Esophagus squamous epithelium (tissue), 5 donors: ENCODE measurements at regions not wholly inside any gene's neighbourhood (a gene's known extent, or its start where the extent isn't known, plus 50 kb on each side); places are given as distances from the start of the nearest gene placed in this dataset.
"Not testable (repeated sequence)": the region's sequence is repeated elsewhere in the genome, so short reads cannot be mapped to it uniquely, and the experiment has no call there.

ENCODE experiments used
- DNase-seq: peaks from one replicate; lab custom pipeline; 2025; lab: John Stamatoyannopoulos, UW
- H3K27ac ChIP-seq, 4 donors: fragments of 200-600 bp; sonication (generic); one replicate each; pipeline ENCODE4 v1.5.1; 2016 to 2019; ENCODE audit warnings: mild to moderate bottlenecking in 1 of 4
- H3K27me3 ChIP-seq, 4 donors: fragments of 200-600 bp; sonication (generic); 1 replicate in 3 of 4; 2 replicates in 1 of 4; pipeline versions ENCODE4 v1.5.1 to v1.6.0; 2017 to 2021; ENCODE audit warnings: antibody characterized with exemption in 1 of 4
- H3K36me3 ChIP-seq, 3 donors: fragments of 200-600 bp; sonication (generic); one replicate each; pipeline ENCODE4 v1.5.1; 2016 to 2019
- H3K4me1 ChIP-seq, 3 donors: fragments of 200-600 bp; sonication (generic); one replicate each; pipeline ENCODE4 v1.5.1; 2017 to 2019
- H3K4me3 ChIP-seq, 4 donors: fragments of 200-600 bp; sonication (generic); 1 replicate in 3 of 4; 2 replicates in 1 of 4; pipeline ENCODE4 v1.5.1; 2016 to 2019; ENCODE audit warnings: mild to moderate bottlenecking in 2 of 4, moderate library complexity in 1 of 4
- H3K9me3 ChIP-seq, 3 donors: fragments of 200-600 bp; sonication (generic); one replicate each; pipeline ENCODE4 v1.5.1; 2016 to 2019
- CTCF ChIP-seq, 6 experiments: fragments of 450-650 bp in 4 of 6; fragments of 200-600 bp in 2 of 6; sonication (generic) in 2 of 6; IDR thresholded peaks; one replicate each; pipeline ENCODE4 v1.5.1; 2016 to 2019; ENCODE audit warnings: antibody characterized with exemption in 6 of 6, mild to moderate bottlenecking in 4 of 6, moderate library complexity in 4 of 6
- POLR2A ChIP-seq, 4 donors: fragments of 450-650 bp; IDR thresholded peaks; one replicate each; pipeline ENCODE4 v1.6.1; 2017; ENCODE audit warnings: antibody characterized with exemption in 4 of 4, mild to moderate bottlenecking in 4 of 4, moderate library complexity in 3 of 4
- WGBS, 2 donors: methylation state at CpG; one replicate each; pipeline ENCODE4 v1.1.5; 2018; 5-methylcytosine and 5-hydroxymethylcytosine counted together
- intact Hi-C: fragments of 100-400 bp; cut with DNase I; formaldehyde crosslinking; loops from one replicate; pipeline ENCODE4 v1.15.0; 2022
- donor health status: DM: yes; HTN: yes; CAD: no.

GRCh38 chr6:33885132-33886057 lies 81.6 kb upstream of the MLN start:
- Histone ChIP-seq H3K9me3 (no peaks in the 10 kb centered on the region), H3K4me1 (peaks cover 6 to 37% (median 14%) of the 10 kb centered on the region in 3 donors), H3K4me3 (no peak overlapping the region), H3K36me3 (no peaks in the 10 kb centered on the region), H3K27ac (no peak overlapping the region), H3K27me3 (peaks cover 0 to 28% (median 0%) of the 10 kb centered on the region in 4 donors)
- 25 to 73% methylated on average over 3 of the region's 5 CpGs for WGBS, 2 donors
- intact Hi-C loops = no loop called here
- no peak for DNase-seq
- TF ChIP-seq CTCF (IDR thresholded peaks at IDR 0.05) (no peak), POLR2A (IDR thresholded peaks at IDR 0.05) (no peak)

GRCh38 chr6:33883621-33884020 lies 79.8 kb upstream of the MLN start:
- intact Hi-C loops, H3K36me3 ChIP-seq, DNase-seq, H3K27ac ChIP-seq, H3K4me3 ChIP-seq, H3K9me3 ChIP-seq: not testable (repeated sequence)
- peaks cover 0 to 18% (median 0%) of the 10 kb centered on the region in 4 donors for H3K27me3 ChIP-seq
- peaks cover 6 to 40% (median 14%) of the 10 kb centered on the region in 3 donors for H3K4me1 ChIP-seq
- WGBS, 2 donors = 44 to 53% methylated on average over 4 of the region's 4 CpGs

- no peak overlapping the region for H3K27ac ChIP-seq
- H3K4me3 ChIP-seq = no peak overlapping the region
- 32 to 33% methylated on average over 3 to 7 of the region's 8 CpGs for WGBS, 2 donors
- no peaks in the 10 kb centered on the region for H3K36me3 ChIP-seq
- no peak for DNase-seq
- H3K4me1 ChIP-seq = peaks cover 6 to 49% (median 14%) of the 10 kb centered on the region in 3 donors
- peaks cover 0 to 20% (median 0%) of the 10 kb centered on the region in 4 donors for H3K27me3 ChIP-seq
- no peaks in the 10 kb centered on the region for H3K9me3 ChIP-seq
- TF ChIP-seq CTCF (IDR thresholded peaks at IDR 0.05) (no peak), POLR2A (IDR thresholded peaks at IDR 0.05) (no peak)
- intact Hi-C loops = no loop called here
Measured at GRCh38 chr6:33882154-33882553, 78.4 kb upstream of the MLN start.

- TF ChIP-seq CTCF (IDR thresholded peaks at IDR 0.05) (no peak), POLR2A (IDR thresholded peaks at IDR 0.05) (no peak)
- H3K4me1 ChIP-seq = peaks cover 6 to 38% (median 6%) of the 10 kb centered on the region in 3 donors
- no peaks in the 10 kb centered on the region for H3K36me3 ChIP-seq
- no peak for DNase-seq
- H3K27ac ChIP-seq = no peak overlapping the region
- no peak overlapping the region for H3K4me3 ChIP-seq
- WGBS, 2 donors = 81 to 83% methylated on average over 12 of the region's 12 CpGs
- intact Hi-C loops = no loop called here
- H3K27me3 ChIP-seq = peaks cover 0 to 26% (median 0%) of the 10 kb centered on the region in 4 donors
- no peaks in the 10 kb centered on the region for H3K9me3 ChIP-seq
Measured at GRCh38 chr6:33880766-33881165, 77.0 kb upstream of the MLN start.

GRCh38 chr6:33880104-33880678 lies 76.4 kb upstream of the MLN start:
- Histone ChIP-seq H3K4me3 (no peak overlapping the region), H3K4me1 (peaks cover under 1 to 37% (median 3%) of the 10 kb centered on the region in 3 donors), H3K36me3 (no peaks in the 10 kb centered on the region), H3K27ac (no peak overlapping the region), H3K27me3 (peaks cover 0 to 21% (median 0%) of the 10 kb centered on the region in 4 donors), H3K9me3 (no peaks in the 10 kb centered on the region)
- TF ChIP-seq POLR2A (IDR thresholded peaks at IDR 0.05) (no peak), CTCF (IDR thresholded peaks at IDR 0.05) (no peak)
- WGBS, 2 donors = 76 to 78% methylated on average over 9 to 10 of the region's 10 CpGs
- DNase-seq = no peak
- intact Hi-C loops = no loop called here
